Endothelial cell of umbilical vein (primary cell): ENCODE measurements at regions not wholly inside any gene's neighbourhood (a gene's known extent, or its start where the extent isn't known, plus 50 kb on each side); places are given as distances from the start of the nearest gene placed in this dataset.

Experiments
- CTCF ChIP-seq, 2 donors: IDR thresholded peaks; 1 replicate in 1 of 2; 2 replicates in 1 of 2; pipeline ENCODE4 v1.5.1; 2011; ENCODE audit warnings: low read length in 2 of 2, mild to moderate bottlenecking in 2 of 2, moderate library complexity in 2 of 2, control low read depth in 1 of 2, inconsistent platforms in 1 of 2, low read depth in 1 of 2; ENCODE audit not compliant: insufficient read depth in 1 of 2; ENCODE audit errors: extremely low read depth in 1 of 2
- EZH2 ChIP-seq: IDR thresholded peaks from 2 replicates; pipeline ENCODE4 v1.6.1; 2012; ENCODE audit warnings: borderline replicate concordance, low read depth, mild to moderate bottlenecking, moderate library complexity, low read length, inconsistent platforms; ENCODE audit not compliant: severe bottlenecking
- MYC ChIP-seq: IDR thresholded peaks from one replicate; pipeline ENCODE4 v1.6.1; 2011; ENCODE audit warnings: mild to moderate bottlenecking, low read depth, low read length
- POLR2A ChIP-seq: IDR thresholded peaks from 2 replicates; pipeline ENCODE4 v1.6.1; 2012; ENCODE audit warnings: low read depth, mild to moderate bottlenecking, control low read depth, low read length
- POLR2AphosphoS5 ChIP-seq: IDR thresholded peaks from 2 replicates; pipeline ENCODE4 v1.6.1; 2012; ENCODE audit warnings: low read depth, mild to moderate bottlenecking, control low read depth, low read length, moderate library complexity; ENCODE audit not compliant: insufficient read depth

GRCh38 chr10:113354711-113355110 is 198.1 kb upstream of the HABP2 start:
- no peak for TF ChIP-seq MYC
- no peak for TF ChIP-seq CTCF (IDR thresholded peaks at IDR 0.05; ENCODE audit: extremely low read depth in 1 of 2, insufficient read depth in 1 of 2, low read depth in 1 of 2, low read length in 2 of 2)
- TF ChIP-seq POLR2A = no peak
- TF ChIP-seq EZH2 = no peak
- TF ChIP-seq POLR2AphosphoS5 = no peak
